H7 (cell line): ENCODE measurements at regions not wholly inside any gene's neighbourhood (a gene's known extent, or its start where the extent isn't known, plus 50 kb on each side); places are given as distances from the start of the nearest gene placed in this dataset.
"Not testable (repeated sequence)": the region's sequence is repeated elsewhere in the genome, so short reads cannot be mapped to it uniquely, and the experiment has no call there.

Experiments used
- DNase-seq: peaks from one replicate; pipeline ENCODE4 v3.0.0; 2012
- H3K27me3 ChIP-seq: 2 replicates; pipeline ENCODE4 v1.6.0; 2011; ENCODE audit warnings: mild to moderate bottlenecking, low read length; ENCODE audit not compliant: control insufficient read depth, insufficient read depth
- H3K36me3 ChIP-seq: replicated peaks from 2 replicates; pipeline ENCODE4 v1.5.1; 2011; ENCODE audit warnings: low read length; ENCODE audit not compliant: control insufficient read depth, insufficient read depth
- H3K4me3 ChIP-seq: 2 replicates; pipeline ENCODE4 v1.5.1; 2011; ENCODE audit warnings: low read depth, mild to moderate bottlenecking, control low read depth, low read length, moderate library complexity; ENCODE audit not compliant: insufficient read depth

DNA sequence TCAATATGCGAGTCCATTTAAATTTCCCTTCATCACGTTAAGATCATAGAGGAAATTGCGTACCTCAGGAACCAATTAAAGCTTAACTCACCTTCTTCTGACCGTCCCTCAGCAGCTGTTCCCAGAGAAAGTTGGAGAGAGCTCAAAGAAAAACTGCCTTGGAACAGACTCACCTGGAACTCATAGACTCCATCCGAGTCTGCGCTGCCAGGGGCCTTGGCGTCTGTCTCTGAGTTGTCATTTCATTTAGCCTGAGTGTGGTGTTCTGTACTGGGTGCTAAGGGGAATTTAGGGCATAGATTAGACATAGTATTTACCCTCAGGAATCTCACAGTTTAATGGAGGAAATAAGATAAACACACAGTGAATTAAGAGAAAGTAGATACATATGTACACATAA is 892.7 kb downstream of the TLE1 start:
- no peaks in the 10 kb centered on the region for H3K27me3 ChIP-seq
- no peak overlapping the region for H3K4me3 ChIP-seq
- no peaks in the 10 kb centered on the region for H3K36me3 ChIP-seq
- DNase-seq = no peak

DNA sequence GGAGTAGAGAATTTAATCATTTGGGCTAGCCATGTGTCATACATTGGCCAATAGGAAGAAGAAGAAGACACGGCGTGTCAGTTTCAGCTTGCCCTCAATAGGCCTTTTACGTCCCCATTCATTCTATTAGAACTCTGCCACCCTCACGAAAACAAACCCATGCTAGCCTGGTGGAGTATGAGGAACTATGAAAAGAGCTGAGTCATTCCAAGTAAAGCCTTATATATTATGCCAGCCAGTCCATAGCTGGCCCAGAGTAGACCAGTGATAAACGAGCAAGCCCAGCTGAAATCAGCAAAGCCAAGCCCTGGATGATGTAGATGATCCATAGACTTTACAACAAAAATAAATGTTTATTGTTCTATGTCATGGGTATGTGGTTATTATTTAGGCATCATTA is 895.1 kb downstream of the TLE1 start:
- H3K27me3 ChIP-seq = no peaks in the 10 kb centered on the region
- no peaks in the 10 kb centered on the region for H3K36me3 ChIP-seq
- no peak overlapping the region for H3K4me3 ChIP-seq
- no peak for DNase-seq

DNA sequence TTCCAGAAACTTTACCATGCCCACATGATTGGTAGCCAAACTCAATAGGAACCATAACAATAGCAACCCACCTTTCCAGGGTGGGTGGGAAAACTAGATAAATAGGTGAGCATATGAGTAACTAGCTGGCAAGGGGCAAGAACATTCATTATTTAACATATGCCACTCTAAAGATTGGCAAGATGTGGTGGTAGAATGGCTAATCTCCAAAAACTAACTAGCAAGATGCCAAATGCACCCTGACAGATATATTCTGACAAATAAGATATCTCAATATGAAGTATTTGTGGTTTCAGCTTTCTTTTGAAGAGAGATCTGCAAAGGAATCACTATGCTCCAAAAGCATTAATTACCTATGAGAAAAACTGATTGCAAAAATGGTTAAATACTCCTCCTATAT is 895.6 kb downstream of the TLE1 start:
- no peak for DNase-seq
- Histone ChIP-seq H3K27me3 (no peaks in the 10 kb centered on the region), H3K36me3 (no peaks in the 10 kb centered on the region), H3K4me3 (no peak overlapping the region)

DNA sequence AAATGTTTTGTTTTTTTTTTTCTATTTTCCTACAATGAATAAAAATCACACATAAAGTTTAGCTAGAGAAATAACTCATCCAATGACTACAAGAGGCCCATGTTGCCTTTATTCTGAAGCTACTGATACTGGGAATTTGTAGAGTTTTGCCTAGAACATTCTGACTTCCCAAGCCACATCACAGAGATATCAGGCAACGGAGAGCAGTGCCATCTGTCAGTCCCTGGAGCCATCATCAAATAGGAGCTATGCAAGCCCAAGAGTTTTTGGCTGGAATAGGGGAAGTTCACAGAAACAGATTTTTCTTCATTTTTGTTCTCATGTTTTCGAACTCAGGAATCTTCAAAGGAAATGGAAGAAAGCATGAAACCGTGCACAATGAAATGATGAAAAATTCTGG is 896.6 kb downstream of the TLE1 start:
- no peak overlapping the region for H3K4me3 ChIP-seq
- no peaks in the 10 kb centered on the region for H3K27me3 ChIP-seq
- no peaks in the 10 kb centered on the region for H3K36me3 ChIP-seq
- no peak for DNase-seq

DNA sequence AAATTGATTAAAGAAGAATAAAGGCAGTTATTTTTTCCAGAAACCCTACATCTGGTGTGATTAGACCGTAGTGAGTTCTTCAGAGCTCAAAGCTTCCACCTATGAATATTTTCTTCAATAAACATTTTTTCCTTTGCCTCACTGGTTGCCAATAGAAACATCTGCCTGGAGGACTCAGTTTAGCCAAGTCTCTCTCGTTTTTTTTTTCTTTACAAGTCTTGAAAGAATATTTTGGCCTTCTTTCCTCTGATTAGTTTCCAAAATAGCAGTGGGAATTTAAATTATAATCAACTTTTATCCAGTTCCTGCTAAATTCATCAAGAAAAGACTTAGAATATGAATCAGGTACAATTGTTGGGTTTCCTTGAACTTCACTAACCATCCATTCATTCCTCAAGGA is 897.5 kb downstream of the TLE1 start:
- no peak overlapping the region for H3K4me3 ChIP-seq
- no peaks in the 10 kb centered on the region for H3K36me3 ChIP-seq
- no peak for DNase-seq
- no peaks in the 10 kb centered on the region for H3K27me3 ChIP-seq

DNA sequence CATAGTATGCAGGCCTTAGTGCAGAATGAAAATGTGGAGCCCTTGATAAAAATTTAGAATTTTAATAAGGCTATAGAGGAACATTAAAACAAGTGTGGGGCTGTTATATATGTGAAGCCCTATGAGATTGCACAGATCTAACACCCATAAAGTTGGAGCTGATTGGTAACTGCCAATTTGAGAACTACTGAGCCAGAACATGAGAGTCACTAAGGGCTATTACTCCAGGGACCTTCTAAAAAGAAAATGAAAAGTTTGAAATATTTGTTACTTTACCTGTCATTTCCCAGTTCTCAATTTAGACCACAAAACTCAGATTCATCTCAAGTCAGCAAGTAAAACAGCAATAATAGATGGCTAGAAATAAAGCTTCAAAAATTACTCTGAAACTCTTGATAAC is 898.6 kb downstream of the TLE1 start:
- Histone ChIP-seq H3K36me3 (no peaks in the 10 kb centered on the region), H3K27me3 (no peaks in the 10 kb centered on the region), H3K4me3 (no peak overlapping the region)
- no peak for DNase-seq

DNA sequence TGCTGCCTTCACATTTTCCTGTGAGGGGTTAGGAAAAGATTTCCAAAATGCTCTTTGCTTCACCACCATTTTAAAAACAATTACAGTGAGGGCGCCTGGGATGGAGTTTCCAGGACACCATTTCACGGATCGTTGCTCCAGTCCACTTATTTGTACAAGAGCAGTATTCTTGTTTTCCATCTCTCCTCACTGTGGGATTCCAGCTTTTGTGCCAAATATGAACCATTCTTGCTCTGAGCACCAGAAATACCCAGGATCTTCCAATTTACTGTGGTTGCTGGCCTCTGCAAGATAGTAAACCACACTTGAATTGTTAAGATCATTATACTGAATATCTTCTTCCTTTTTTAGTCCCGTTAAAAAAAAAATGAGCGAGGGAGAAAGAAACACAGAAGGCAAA is 899.5 kb downstream of the TLE1 start:
- H3K36me3 ChIP-seq = no peaks in the 10 kb centered on the region
- H3K27me3 ChIP-seq = no peaks in the 10 kb centered on the region
- no peak overlapping the region for H3K4me3 ChIP-seq
- DNase-seq = no peak

DNA sequence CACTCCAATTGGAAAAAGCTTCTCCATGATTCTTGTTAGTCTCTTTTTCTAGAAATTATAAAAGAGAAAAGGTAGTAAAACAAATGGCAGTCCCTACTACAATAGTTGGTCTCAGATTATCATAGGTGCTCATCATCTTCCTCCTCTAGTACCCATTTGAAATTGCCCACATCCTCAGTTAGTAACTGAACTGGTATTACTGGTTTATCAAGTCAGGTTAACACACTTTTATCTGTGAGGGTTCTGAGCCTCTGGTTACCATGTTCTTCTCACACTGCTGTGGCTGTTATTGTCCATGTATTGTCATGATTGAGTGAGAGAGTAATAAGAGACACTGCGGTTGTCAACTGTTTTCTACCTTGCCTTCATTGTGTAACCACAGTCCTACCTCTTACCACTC is 901.7 kb downstream of the TLE1 start:
- DNase-seq = no peak
- no peak overlapping the region for H3K4me3 ChIP-seq
- H3K27me3 ChIP-seq = no peaks in the 10 kb centered on the region
- no peaks in the 10 kb centered on the region for H3K36me3 ChIP-seq

DNA sequence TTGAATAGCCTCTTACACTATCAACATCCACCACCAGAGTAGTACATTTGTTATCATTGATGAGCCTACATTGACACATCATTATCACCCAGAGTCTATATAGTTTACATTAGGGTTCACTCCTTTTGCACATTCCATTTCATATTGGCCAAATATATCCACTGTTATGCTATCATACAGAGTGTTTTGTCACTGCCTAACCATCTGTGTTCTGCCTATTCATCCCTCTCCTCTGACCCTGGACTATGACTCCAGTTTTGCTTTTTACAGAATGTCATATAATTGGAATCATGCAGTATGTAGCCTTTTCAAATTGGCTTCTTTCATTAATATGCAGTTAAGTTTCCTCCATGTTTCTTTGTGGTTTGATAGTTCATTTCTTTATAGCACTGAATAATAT is 904.7 kb downstream of the TLE1 start:
- no peak overlapping the region for H3K4me3 ChIP-seq

DNA sequence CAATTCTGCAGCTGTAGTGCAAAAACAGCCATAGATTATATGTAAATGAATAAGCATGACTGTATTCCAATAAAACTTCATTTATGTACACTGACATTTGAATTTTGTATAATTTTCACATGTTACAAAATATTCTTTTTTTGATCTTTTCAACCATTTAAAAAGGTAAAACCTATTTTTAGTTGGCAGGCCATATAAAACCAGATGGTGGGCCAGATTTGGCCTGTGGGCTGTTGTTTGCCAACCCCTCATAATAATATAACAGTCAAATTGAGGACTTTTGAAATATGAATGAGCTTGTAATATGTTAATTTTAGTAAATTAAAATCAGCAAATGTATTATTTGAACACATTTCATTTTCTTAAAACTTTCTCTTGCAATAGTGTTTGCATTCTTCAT is 913.4 kb downstream of the TLE1 start:
- no peaks in the 10 kb centered on the region for H3K36me3 ChIP-seq
- H3K27me3 ChIP-seq = no peaks in the 10 kb centered on the region
- H3K4me3 ChIP-seq = no peak overlapping the region
- no peak for DNase-seq

More for the DNA sequence above, 904.7 kb downstream of the TLE1 start:
- Histone ChIP-seq H3K27me3 (no peaks in the 10 kb centered on the region), H3K36me3 (no peaks in the 10 kb centered on the region)
- DNase-seq = no peak

DNA sequence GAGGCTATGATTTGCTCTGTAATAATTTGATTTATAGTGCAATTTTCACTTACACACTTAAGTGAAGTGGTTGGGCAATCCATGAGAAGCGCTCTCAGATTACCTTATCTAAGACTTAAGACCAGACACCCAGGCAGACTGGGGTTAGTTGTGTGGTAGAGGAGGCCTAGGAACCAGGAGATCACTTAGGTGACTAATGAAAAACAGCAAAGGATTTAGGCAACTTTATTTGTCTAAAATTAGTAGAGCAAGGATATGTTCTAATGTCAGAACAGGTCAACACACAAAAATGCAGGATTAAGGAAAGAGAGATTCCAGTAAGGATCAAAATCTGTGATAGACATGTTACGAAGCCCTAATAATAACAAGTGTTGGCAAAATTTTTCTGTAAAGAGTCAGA is 913.8 kb downstream of the TLE1 start:
- H3K36me3 ChIP-seq = no peaks in the 10 kb centered on the region
- H3K27me3 ChIP-seq = no peaks in the 10 kb centered on the region
- no peak overlapping the region for H3K4me3 ChIP-seq
- no peak for DNase-seq

DNA sequence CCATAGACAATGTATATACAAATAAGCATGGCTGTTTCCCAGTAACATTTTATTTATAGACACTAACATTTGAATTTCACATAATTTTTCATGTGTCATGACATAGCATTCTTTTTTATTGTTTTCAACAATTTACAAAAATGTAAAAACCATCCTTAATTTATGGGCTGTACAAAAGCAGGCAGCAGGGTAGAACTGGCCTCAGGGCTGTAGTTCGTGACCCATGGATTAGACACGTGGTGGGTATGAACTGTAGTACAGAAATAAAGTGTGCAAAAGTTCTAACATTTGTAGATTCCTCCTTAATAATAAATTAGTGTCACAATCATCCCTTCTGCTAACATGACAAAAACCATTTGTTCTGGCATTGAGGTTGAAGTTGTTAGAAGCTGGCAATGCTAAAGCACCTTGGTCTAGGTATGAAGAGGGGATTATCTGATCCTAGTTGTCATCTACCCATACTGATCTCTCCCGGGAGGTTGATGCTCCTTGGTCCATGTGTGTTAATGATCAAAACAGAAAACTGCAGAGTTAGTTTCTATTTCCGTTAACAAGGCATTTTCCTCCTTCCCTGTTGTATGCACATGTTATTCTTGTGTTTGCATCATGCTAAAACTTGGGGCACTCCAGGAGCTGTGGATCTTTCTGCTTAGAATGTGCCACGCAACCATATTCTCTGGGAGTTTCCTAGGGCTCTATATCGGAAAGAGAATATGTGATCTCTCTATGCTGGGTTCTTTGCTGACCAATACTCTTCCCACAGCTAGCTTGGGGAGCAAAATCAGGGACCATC is 917.6 kb downstream of the TLE1 start:
- Histone ChIP-seq H3K36me3 (no peaks in the 10 kb centered on the region), H3K4me3 (no peak overlapping the region), H3K27me3 (no peaks in the 10 kb centered on the region)
- DNase-seq = no peak

DNA sequence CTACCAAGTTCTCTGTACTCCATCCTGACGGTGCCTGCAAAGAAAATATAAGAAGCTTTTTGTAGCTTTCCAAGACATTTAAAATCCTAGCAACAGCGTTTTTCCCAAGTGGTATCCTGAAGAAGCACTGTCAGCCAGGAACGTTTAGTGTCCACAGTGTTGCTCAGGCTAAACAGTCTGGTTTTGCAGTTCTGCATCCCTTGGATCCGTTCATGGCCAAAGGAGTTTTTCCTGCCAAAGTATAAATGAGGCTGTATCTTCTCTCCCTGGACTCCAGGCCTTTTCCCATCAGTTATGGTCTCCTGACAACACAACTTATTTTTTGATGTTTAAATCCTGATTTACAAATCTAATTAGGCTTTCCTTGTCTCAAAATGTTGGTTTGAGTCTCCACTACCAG is 925.8 kb downstream of the TLE1 start:
- Histone ChIP-seq H3K4me3 (no peak overlapping the region), H3K27me3 (no peaks in the 10 kb centered on the region), H3K36me3 (no peaks in the 10 kb centered on the region)
- no peak for DNase-seq

DNA sequence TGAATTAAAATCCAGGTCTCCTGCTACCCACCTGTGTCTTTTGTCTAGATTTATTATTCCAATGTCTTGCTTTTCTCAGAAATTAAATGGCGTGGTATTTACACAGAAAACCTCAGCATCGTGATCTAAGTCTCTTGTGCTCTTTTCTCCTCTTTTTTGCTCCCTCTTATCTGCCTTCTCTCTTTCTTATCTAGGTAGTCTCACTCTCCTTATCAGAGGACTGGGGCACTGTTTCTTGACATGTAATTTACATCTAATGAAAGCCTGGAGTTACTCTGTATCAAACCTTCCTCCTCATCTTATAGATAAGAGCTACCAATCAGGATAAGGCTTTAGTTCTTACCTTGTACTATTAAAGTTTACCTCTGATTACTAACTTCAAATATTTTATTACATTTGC is 933.8 kb downstream of the TLE1 start:
- H3K36me3 ChIP-seq = no peaks in the 10 kb centered on the region
- no peak overlapping the region for H3K4me3 ChIP-seq
- no peaks in the 10 kb centered on the region for H3K27me3 ChIP-seq
- DNase-seq = no peak

DNA sequence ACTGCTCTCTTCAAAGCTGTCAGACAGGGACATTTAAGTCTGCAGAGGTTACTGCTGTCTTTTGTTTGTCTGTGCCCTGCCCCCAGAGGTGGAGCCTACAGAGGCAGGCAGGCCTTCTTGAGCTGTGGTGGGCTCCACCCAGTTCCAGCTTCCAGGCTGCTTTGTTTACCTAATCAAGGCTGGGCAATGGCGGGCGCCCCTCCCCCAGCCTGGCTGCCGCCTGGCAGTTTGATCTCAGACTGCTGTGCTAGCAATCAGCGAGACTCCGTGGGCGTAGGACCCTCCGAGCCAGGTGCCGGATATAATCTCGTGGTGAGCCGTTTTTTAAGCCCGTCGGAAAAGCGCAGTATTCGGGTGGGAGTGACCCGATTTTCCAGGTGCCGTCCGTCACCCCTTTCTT is 942.3 kb downstream of the TLE1 start:
- not testable (repeated sequence) for H3K27me3 ChIP-seq, DNase-seq, H3K36me3 ChIP-seq
- peak overlapping the region; percentile 12 for H3K4me3 ChIP-seq

DNA sequence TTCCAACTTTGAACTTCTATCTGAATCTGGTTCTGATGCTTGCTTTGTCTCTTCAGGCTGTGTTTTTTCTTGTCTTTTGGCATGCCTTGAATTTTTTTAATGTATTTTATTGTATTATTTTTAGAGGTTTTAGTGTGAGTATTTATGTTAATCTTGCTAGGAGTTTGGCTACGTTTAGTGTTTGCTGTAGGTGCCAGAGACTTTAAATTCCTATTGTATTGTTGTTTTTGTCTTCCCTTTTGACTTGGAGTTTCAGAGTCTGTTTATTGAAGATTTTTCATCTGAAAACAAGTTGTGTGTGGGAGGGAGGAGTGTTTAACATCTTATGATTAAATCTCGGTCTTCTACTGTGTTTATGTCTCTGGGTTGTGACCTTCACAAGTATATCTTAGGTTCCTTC is 956.8 kb downstream of the TLE1 start:
- no peak for DNase-seq
- no peaks in the 10 kb centered on the region for H3K36me3 ChIP-seq
- H3K27me3 ChIP-seq = no peaks in the 10 kb centered on the region
- no peak overlapping the region for H3K4me3 ChIP-seq
